WERI-Rb-1 (cell line): ENCODE measurements at regions not wholly inside any gene's neighbourhood (a gene's known extent, or its start where the extent isn't known, plus 50 kb on each side); places are given as distances from the start of the nearest gene placed in this dataset.

ENCODE experiments used
- DNase-seq: peaks from one replicate; pipeline ENCODE4 v3.0.0-alpha.2; 2020
- H3K27ac ChIP-seq: fragments of 250-450 bp; sonication (Bioruptor Pico); 2 replicates; pipeline ENCODE4 v1.5.1; 2020; ENCODE audit warnings: mild to moderate bottlenecking, moderate library complexity
- H3K27me3 ChIP-seq: fragments of 250-450 bp; sonication (Bioruptor Pico); 2 replicates; pipeline ENCODE4 v1.5.1; 2021; ENCODE audit warnings: mild to moderate bottlenecking, low read depth, moderate library complexity; ENCODE audit not compliant: insufficient read depth, severe bottlenecking
- H3K36me3 ChIP-seq: fragments of 250-450 bp; sonication (Bioruptor Pico); 2 replicates; pipeline ENCODE4 v1.5.1; 2020; ENCODE audit warnings: mild to moderate bottlenecking, moderate library complexity
- H3K4me3 ChIP-seq: 2 replicates; pipeline ENCODE4 v1.5.1; 2011; ENCODE audit warnings: low read depth, mild to moderate bottlenecking, control low read depth, low read length
- H3K9me3 ChIP-seq: fragments of 250-450 bp; sonication (Bioruptor Pico); 2 replicates; pipeline ENCODE4 v1.5.1; 2021; ENCODE audit warnings: mild to moderate bottlenecking, moderate library complexity; ENCODE audit not compliant: severe bottlenecking
- CTCF ChIP-seq: IDR thresholded peaks from 2 replicates; pipeline ENCODE4 v1.5.1; 2011; ENCODE audit warnings: low read depth, mild to moderate bottlenecking, control low read depth, inconsistent platforms, low read length

DNA sequence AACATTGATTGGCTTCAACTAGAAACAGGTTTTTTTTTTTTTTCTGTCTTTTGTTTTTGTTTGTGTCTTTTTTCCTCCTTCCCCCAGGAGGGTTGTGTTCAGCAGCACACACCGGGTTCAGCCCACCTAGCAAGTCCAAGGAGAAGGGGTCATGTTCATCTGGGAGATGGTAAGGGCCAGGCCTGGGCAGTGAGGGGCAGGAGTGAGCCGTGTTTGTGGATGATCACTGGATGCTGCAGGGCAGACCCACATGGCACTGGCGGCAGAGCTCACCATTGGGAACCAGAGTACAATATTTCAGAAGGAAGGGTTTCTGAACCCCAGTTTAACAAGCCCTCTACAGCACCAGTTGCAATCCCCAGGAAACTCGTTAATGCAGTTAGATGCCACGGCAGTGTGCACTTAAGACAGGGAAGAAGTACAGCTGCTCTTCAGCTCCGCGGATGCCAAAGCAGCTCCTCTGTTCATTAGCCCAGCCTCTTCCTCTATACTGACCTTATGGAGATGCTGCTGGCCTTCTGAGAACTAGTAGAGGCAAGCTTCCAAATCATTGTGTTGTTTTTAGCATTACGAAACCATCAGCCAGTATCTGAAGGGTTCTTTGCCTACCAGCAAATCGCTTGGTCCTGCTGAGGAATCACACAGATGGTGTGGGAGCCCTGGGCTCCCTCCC, 508.2 kb upstream of the WWC1 start:
- Histone ChIP-seq H3K9me3 (no peaks in the 10 kb centered on the region), H3K36me3 (no peaks in the 10 kb centered on the region), H3K27me3 (no peaks in the 10 kb centered on the region), H3K4me3 (no peak overlapping the region), H3K27ac (no peak overlapping the region)
- DNase-seq, result no peak
- no peak for TF ChIP-seq CTCF

DNA sequence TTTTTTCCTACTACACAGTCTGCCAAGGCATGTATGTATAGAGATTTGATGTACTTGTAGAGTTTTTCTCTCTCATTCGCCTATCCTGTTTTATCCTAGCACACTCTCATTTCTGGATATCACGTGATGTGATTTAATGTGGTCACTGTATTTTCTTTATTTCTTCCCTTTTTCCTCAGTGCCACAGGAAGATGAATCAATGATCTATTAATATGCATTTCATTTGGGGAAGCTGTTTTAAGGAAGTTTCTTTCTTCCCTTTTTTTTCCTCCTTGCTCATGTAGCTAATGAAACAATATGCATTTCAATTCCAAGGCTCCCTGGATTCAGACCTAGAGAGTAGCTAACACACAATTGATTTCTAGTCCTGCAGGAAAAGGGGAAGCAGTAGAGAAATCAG, 506.3 kb upstream of the WWC1 start:
- Histone ChIP-seq H3K27ac (no peak overlapping the region), H3K27me3 (no peaks in the 10 kb centered on the region), H3K4me3 (no peak overlapping the region), H3K36me3 (no peaks in the 10 kb centered on the region), H3K9me3 (no peaks in the 10 kb centered on the region)
- TF ChIP-seq CTCF, result no peak
- DNase-seq, result no peak

DNA sequence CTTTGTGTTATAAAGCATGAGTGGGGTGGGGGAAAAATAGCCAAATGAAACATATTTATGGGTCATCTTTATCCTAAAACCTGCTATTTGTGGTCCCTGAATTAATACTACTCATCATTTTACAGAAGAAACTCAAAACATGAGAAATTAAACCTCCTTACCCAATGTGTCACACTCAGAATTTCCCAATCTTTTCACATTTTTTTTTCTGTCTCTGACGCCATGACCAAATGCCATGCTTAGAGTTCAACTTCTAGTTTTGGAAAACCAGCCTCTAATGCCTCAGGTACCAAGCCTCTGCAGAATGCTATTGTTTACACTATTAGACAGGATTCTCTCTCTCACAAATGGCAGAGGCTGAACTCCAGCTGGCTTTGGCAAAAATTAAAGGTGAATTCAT, 505.5 kb upstream of the WWC1 start:
- Histone ChIP-seq H3K27ac (no peak overlapping the region), H3K36me3 (no peaks in the 10 kb centered on the region), H3K4me3 (no peak overlapping the region), H3K9me3 (no peaks in the 10 kb centered on the region), H3K27me3 (no peaks in the 10 kb centered on the region)
- no peak for TF ChIP-seq CTCF
- no peak for DNase-seq

GRCh38 chr5:167786871-167787578, 504.4 kb upstream of the WWC1 start:
- H3K4me3 ChIP-seq, result no peak overlapping the region
- H3K27me3 ChIP-seq, result no peaks in the 10 kb centered on the region
- no peak for DNase-seq
- no peak for TF ChIP-seq CTCF
- no peak overlapping the region for H3K27ac ChIP-seq
- no peaks in the 10 kb centered on the region for H3K9me3 ChIP-seq
- no peaks in the 10 kb centered on the region for H3K36me3 ChIP-seq

- no peak for TF ChIP-seq CTCF
- Histone ChIP-seq H3K27ac (no peak overlapping the region), H3K27me3 (no peaks in the 10 kb centered on the region), H3K9me3 (no peaks in the 10 kb centered on the region), H3K36me3 (no peaks in the 10 kb centered on the region), H3K4me3 (no peak overlapping the region)
- no peak for DNase-seq
Measured at GRCh38 chr5:167790045-167790444, 501.4 kb upstream of the WWC1 start.
